ENCODE measurements at regions not wholly inside any gene's neighbourhood (a gene's known extent, or its start where the extent isn't known, plus 50 kb on each side); places are given as distances from the start of the nearest gene placed in this dataset.

DNA sequence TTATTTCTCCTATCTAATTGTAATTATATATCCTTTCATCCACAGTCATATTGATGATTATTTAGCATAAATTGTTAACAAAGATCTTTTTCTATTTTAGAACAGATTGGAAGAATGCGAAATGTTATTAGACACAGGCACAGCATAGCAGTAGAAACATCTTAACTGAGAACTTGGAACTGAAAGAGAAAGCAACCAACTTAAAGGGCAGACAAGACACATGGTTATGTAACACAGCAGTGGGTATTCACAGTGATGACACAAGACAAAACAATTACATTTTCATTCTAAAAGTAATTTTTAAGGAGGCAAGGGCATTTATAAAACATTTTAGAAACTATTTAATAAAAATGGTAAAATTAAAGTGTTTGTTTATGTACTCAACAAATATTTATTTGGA, 57.7 kb upstream of the MEF2C start:
- DNase-seq = no peak

DNA sequence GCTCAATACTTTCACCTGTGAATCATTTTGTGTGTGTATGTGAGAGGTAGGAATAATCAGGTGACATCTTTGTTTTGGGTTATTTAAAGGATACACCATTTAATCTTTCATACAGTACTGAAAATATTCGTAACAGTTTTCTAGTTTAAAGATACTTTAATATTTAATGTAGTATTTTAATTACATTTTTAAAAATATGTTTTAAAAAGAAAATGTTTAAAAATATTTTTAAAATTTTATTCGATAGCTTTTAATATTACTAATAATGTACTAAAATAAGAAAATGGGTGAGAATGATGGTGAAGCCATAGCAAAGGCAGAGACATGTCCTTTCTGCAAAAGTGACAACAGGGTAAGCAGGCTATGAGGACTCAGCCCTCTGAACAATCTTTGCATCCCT, 56.3 kb upstream of the MEF2C start:
- DNase-seq = no peak

DNA sequence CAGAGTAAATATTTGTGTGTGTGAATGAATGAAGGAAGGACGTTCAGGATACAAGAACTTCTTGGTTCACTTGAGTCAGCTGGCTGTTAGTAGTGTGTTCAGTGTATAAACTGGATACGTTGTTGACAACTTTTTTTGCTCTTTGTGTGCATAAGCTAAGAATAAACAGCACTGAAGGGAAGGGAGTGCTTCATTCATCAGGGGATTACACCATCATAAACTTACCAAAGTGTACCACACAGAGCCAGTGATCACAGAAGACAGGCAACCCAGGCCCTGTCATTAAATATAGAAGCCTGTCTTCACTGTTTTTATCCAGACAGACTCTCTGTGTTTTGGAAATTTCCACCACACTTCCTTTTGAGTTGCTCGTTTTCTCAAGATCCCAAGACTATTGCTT, 55.5 kb upstream of the MEF2C start:
- DNase-seq = no peak

DNA sequence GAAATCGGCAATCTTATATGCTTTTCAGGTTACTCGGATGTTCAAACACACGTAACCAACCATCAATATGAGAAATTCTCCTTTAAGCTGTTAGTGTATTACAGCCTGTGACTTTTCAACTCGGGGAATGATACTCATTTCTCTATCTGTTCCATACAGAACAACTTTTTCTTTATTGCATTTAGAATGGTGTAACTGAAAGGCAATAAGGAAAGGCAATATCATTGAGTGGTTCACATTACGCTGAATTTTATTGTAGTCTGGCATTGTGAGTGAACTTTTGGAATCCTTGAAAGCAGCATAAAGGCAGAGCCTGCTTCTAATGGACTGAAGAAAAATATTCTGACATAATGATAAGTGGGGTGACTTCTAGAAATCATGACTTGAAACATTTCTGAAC, 54.4 kb upstream of the MEF2C start:
- DNase-seq = no peak

DNA sequence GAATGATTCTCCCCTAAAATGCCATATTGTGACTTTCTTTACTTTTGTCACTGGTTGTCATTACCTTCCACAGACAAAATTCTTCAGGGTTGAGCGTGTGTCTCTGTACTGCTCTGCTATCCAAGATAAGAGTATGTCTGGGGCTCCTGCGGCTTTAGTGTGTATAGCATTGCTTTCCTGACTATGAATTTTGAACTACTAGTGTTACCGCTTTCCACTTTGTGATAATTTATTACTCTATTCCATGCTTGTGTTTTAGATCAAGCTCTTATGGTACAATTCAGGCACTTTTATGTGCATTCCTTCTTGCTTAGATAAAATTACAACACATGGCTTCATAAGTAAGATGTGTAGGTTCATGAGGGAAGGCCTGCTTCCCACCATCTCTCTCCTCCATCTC, 51.5 kb upstream of the MEF2C start:
- DNase-seq = no peak

Data from COR-L47 (cell line).